Neuron (in vitro differentiated cells): ENCODE measurements at regions not wholly inside any gene's neighbourhood (a gene's known extent, or its start where the extent isn't known, plus 50 kb on each side); places are given as distances from the start of the nearest gene placed in this dataset.

Source experiments
- H2AFZ ChIP-seq: one replicate; pipeline ENCODE4 v1.6.1; 2013; ENCODE audit warnings: low read depth, mild to moderate bottlenecking, inconsistent platforms, low read length, moderate library complexity
- H3K27me3 ChIP-seq: one replicate; pipeline ENCODE4 v1.6.1; 2013; ENCODE audit warnings: low read length; ENCODE audit not compliant: insufficient read depth
- H3K36me3 ChIP-seq: one replicate; pipeline ENCODE4 v1.6.1; 2013; ENCODE audit warnings: low read length; ENCODE audit not compliant: insufficient read depth
- H3K4me1 ChIP-seq: one replicate; pipeline ENCODE4 v1.6.1; 2013; ENCODE audit warnings: low read length; ENCODE audit not compliant: insufficient read depth
- H3K4me3 ChIP-seq: 2 replicates; pipeline ENCODE4 v1.5.1; 2013; ENCODE audit warnings: mild to moderate bottlenecking, low read length, moderate library complexity
- H3K9me3 ChIP-seq: one replicate; pipeline ENCODE4 v1.6.1; 2013; ENCODE audit warnings: low read length

DNA sequence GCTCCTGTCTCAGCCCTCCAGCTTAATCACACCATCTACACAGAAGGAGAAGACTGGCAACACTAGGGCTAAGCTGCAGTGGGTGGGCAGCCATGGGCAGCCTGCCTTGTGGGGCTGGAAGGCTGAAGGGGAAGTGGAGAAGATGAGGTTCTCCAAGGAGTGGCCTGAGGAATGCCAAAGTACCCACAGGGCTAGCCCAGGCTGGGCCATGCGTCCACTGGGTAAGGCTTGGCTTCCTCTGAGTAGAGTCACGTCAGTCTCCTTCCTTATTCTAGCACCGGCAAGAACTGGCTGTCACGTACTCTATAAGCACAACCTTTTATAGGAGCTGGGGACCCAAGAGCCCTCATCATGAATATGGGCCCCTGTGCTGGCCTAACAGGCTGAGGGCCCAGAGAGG, 110.6 kb upstream of the SIRPA start:
- peaks cover 42% of the 10 kb centered on the region for H3K27me3 ChIP-seq
- no peak overlapping the region for H3K4me3 ChIP-seq
- no peaks in the 10 kb centered on the region for H3K9me3 ChIP-seq

DNA sequence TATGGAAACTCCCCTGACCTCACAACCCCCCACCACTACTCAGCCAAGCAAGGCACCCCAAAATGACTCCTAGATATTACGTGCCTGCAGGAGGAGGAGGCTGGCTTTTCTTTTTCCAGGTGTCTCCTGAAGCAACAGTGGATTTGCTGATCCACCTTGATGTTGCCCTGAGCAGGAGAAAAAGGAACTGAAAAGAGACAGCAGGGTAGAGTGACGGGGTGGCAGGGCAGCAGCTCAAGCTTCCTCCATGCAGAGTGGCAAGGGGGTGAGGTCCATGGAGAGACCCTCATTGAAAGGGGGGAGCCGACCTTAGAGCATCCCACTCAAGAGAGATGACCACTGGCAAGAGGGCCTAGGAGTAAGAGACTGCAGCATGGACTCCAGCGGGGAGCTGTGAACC, 112.0 kb upstream of the SIRPA start:
- Histone ChIP-seq H3K4me1 (no peaks in the 10 kb centered on the region), H3K27me3 (peaks cover 48% of the 10 kb centered on the region), H2AFZ (no peak overlapping the region), H3K9me3 (no peaks in the 10 kb centered on the region), H3K36me3 (no peaks in the 10 kb centered on the region), H3K4me3 (no peak overlapping the region)

More for the DNA sequence above, 110.6 kb upstream of the SIRPA start:
- Histone ChIP-seq H3K4me1 (no peaks in the 10 kb centered on the region), H3K36me3 (no peaks in the 10 kb centered on the region), H2AFZ (no peak overlapping the region)

- no peak overlapping the region for H2AFZ ChIP-seq
- H3K27me3 ChIP-seq, result peaks cover 51% of the 10 kb centered on the region
- H3K36me3 ChIP-seq, result no peaks in the 10 kb centered on the region
- no peaks in the 10 kb centered on the region for H3K4me1 ChIP-seq
- H3K9me3 ChIP-seq, result no peaks in the 10 kb centered on the region
- H3K4me3 ChIP-seq, result no peak overlapping the region
These were observed 113.0 kb upstream of the SIRPA start for GRCh38 chr20:1782181-1782580.

DNA sequence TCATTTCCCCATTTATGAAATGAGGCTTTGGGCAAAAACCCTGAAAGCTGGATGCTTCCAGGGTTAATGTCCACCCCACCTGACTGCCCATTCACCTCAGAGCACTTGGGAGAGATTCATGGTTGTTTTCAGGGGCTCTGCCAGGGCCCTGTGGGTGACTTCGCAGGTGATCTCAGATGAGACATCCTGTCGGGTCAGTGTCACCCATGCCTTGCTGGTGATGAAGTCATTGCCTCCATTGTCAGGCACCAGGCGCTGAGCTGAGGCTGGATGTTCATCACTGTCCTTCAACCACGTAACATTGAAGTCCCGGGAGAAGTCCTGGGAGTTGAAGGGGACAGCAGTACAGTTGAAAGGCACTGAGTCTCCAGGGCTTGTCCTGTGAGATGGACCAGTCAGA, 115.6 kb upstream of the SIRPA start:
- Histone ChIP-seq H3K4me1 (peaks cover 7% of the 10 kb centered on the region), H3K36me3 (no peaks in the 10 kb centered on the region), H2AFZ (no peak overlapping the region), H3K4me3 (no peak overlapping the region), H3K9me3 (no peaks in the 10 kb centered on the region), H3K27me3 (peaks cover 44% of the 10 kb centered on the region)

DNA sequence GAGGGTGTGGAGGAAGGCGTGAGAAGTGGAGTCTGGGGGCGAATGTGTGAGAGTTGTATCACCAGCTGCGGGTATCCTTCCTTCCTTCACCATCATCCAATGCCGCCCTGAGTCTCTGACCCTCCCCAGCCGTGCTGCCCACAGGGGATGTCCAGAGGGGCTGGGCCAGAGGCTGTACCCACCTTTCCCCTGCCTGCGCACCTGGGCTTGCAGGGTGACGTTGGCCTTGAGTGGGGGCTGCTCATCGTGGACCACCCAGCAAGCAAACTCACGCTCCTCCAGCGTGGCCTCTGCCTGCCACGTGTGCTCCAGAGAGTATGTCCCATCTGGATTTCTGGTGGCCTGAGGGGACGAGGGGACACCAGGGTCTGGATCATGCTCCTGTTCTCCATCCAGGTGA, 116.9 kb upstream of the SIRPA start:
- H2AFZ ChIP-seq, result no peak overlapping the region
- no peaks in the 10 kb centered on the region for H3K36me3 ChIP-seq
- H3K27me3 ChIP-seq, result peaks cover 40% of the 10 kb centered on the region
- H3K4me1 ChIP-seq, result peaks cover 7% of the 10 kb centered on the region
- no peak overlapping the region for H3K4me3 ChIP-seq
- H3K9me3 ChIP-seq, result no peaks in the 10 kb centered on the region

DNA sequence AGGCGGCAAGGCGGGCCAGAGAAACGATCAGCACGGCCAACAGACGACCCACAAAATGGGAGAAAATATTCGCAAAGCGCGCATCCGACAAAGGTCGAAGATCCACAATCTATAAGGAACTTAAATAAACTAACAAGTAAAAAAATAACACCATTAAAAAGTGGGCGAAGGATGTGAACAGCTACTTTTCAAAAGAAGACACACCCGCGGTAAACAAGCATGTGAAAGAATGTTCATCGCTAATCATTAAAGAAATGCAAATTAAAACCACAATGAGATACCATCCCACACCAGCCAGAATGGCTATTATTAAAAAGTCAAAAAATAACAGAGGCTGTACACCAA, 117.8 kb upstream of the SIRPA start:
- Histone ChIP-seq H3K4me3 (peak overlapping the region; percentile 63), H3K36me3 (no peaks in the 10 kb centered on the region)

GRCh38 chr20:1776681-1777475, 118.3 kb upstream of the SIRPA start:
- H3K4me3 ChIP-seq, result peak overlapping the region; percentile 63
- H3K27me3 ChIP-seq, result peaks cover 32% of the 10 kb centered on the region
- H2AFZ ChIP-seq, result peak overlapping the region; percentile 52
- peaks cover 7% of the 10 kb centered on the region for H3K4me1 ChIP-seq
- no peaks in the 10 kb centered on the region for H3K9me3 ChIP-seq
- H3K36me3 ChIP-seq, result no peaks in the 10 kb centered on the region

More for the DNA sequence above, 117.8 kb upstream of the SIRPA start:
- Histone ChIP-seq H3K9me3 (no peaks in the 10 kb centered on the region), H2AFZ (no peak overlapping the region), H3K27me3 (peaks cover 36% of the 10 kb centered on the region), H3K4me1 (peaks cover 7% of the 10 kb centered on the region)

DNA sequence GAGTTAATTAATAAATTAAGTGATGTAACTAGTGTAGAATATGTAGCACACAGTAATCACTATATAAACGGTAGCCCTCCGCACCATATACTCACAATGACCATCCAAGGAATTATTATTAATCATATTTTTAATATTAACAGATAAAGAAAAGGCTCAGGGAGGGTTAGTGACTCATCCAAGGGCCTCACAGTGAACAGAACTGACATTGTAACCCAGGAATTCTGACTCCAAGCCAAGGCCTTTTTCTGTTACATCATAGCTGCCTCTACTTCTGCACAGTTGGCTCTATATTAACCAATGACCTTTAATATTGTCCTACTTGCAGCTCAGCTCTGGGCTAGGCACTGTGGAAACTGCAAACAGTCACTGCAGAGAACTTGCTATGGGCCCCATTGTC, 117.5 kb upstream of the SIRPG start:
- no peak overlapping the region for H3K4me3 ChIP-seq
- H2AFZ ChIP-seq, result no peak overlapping the region
- peaks cover 7% of the 10 kb centered on the region for H3K4me1 ChIP-seq
- H3K36me3 ChIP-seq, result no peaks in the 10 kb centered on the region
- H3K9me3 ChIP-seq, result no peaks in the 10 kb centered on the region
- H3K27me3 ChIP-seq, result peaks cover 20% of the 10 kb centered on the region

GRCh38 chr20:1774479-1774878, 116.9 kb upstream of the SIRPG start:
- Histone ChIP-seq H2AFZ (no peak overlapping the region), H3K4me1 (peaks cover 7% of the 10 kb centered on the region), H3K9me3 (no peaks in the 10 kb centered on the region), H3K4me3 (no peak overlapping the region), H3K27me3 (peaks cover 14% of the 10 kb centered on the region), H3K36me3 (no peaks in the 10 kb centered on the region)

GRCh38 chr20:1773816-1774215, 116.2 kb upstream of the SIRPG start:
- Histone ChIP-seq H3K4me1 (peaks cover 7% of the 10 kb centered on the region), H3K4me3 (no peak overlapping the region), H3K27me3 (peaks cover 9% of the 10 kb centered on the region), H3K9me3 (no peaks in the 10 kb centered on the region), H2AFZ (no peak overlapping the region), H3K36me3 (no peaks in the 10 kb centered on the region)

DNA sequence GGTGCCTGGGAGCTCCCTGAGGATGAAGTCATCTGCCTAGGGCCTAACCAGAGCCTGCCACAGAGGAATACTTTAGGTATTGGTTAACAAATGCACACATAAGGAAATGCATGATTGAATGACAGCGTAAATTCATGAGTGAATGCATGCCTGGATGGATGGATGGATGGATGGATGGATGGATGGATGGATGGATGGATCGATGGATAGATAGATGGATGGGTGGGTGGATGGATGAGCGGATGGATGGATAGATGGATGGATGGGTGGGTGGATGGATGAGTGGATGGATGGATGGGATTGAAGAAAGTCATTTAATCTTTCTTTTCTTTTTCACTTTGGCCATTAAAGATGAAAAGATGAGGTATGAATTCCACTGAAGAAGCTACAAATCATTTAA, 111.9 kb upstream of the SIRPG start:
- Histone ChIP-seq H3K4me3 (no peak overlapping the region), H3K4me1 (no peaks in the 10 kb centered on the region), H2AFZ (no peak overlapping the region), H3K27me3 (no peaks in the 10 kb centered on the region), H3K9me3 (no peaks in the 10 kb centered on the region), H3K36me3 (no peaks in the 10 kb centered on the region)

- Histone ChIP-seq H3K27me3 (no peaks in the 10 kb centered on the region), H3K36me3 (no peaks in the 10 kb centered on the region), H3K9me3 (no peaks in the 10 kb centered on the region), H3K4me3 (no peak overlapping the region), H2AFZ (no peak overlapping the region), H3K4me1 (no peaks in the 10 kb centered on the region)
These were observed 109.2 kb upstream of the SIRPG start for GRCh38 chr20:1766731-1767130.

DNA sequence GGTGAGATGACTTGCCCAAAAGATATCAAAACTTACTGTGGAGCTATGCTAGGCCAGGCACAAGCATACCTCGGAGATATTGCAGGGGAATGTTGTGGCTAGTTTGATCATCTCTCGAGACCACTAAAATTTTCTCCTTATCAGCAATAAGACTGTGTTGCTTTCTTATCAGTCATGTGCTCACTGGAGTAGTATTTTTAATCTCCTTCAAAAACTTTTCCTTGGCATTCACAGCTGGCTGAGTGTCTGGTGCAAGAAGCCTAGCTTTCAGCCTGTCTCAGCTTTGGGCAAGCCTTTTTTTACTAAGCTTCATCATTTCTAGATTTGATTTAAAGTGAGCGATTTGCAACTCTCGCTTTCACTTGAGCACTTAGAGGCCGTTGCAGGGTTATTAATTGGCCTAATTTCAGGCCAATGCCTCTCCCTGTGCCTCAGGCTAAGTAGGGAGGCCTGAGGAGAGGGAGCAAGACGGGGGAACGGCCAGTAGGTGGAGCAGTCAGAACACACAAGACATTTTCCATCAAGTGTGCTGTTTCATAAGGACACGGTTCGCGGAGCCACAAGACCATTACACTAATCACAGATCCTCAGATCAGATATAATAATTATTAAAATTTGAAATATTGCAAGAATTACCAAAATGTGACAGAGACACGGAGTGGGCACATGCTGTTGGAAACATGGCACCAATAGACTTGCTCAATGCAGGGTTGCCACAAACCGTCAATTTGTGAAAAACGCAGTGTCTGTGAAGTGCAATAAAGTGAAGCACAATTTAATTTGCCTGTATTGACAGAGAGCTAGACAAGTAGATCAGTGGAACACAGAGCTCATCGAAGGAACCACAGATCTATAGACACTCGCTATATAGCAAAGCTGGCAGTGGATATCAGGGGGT, 106.8 kb upstream of the SIRPG start:
- no peak overlapping the region for H2AFZ ChIP-seq
- no peaks in the 10 kb centered on the region for H3K4me1 ChIP-seq
- no peaks in the 10 kb centered on the region for H3K9me3 ChIP-seq
- no peaks in the 10 kb centered on the region for H3K27me3 ChIP-seq
- H3K4me3 ChIP-seq, result no peak overlapping the region
- H3K36me3 ChIP-seq, result no peaks in the 10 kb centered on the region
